H7 (cell line): ENCODE measurements at regions not wholly inside any gene's neighbourhood (a gene's known extent, or its start where the extent isn't known, plus 50 kb on each side); places are given as distances from the start of the nearest gene placed in this dataset.
"Not testable (repeated sequence)": the region's sequence is repeated elsewhere in the genome, so short reads cannot be mapped to it uniquely, and the experiment has no call there.

Experiments used
- DNase-seq: peaks from one replicate; pipeline ENCODE4 v3.0.0; 2012
- H3K27me3 ChIP-seq: 2 replicates; pipeline ENCODE4 v1.6.0; 2011; ENCODE audit warnings: mild to moderate bottlenecking, low read length; ENCODE audit not compliant: control insufficient read depth, insufficient read depth
- H3K36me3 ChIP-seq: replicated peaks from 2 replicates; pipeline ENCODE4 v1.5.1; 2011; ENCODE audit warnings: low read length; ENCODE audit not compliant: control insufficient read depth, insufficient read depth
- H3K4me3 ChIP-seq: 2 replicates; pipeline ENCODE4 v1.5.1; 2011; ENCODE audit warnings: low read depth, mild to moderate bottlenecking, control low read depth, low read length, moderate library complexity; ENCODE audit not compliant: insufficient read depth

GRCh38 chr5:39668980-39669379, 244.2 kb upstream of the DAB2 start:
- Histone ChIP-seq H3K36me3 (no peaks in the 10 kb centered on the region), H3K27me3 (no peaks in the 10 kb centered on the region), H3K4me3 (no peak overlapping the region)
- no peak for DNase-seq

DNA sequence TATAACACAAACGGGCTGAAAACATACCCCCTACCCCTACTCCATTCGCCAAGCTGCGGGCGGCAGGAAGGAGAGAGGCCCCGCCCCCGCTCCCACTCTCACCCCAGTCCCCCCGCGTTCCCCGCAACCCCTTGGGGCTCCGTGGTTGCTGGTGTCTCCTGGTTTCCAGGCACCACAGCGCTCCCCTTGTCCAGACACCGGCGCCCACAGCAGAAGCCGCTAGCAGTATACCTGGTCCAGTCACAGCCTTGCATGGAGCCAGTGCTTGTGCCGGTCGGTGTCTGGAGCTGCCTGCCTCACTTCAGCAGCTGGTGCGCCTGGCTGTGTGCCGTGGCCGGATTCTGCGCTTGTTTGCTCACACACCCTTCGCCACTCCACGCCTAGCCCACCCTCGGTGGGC, 240.5 kb upstream of the DAB2 start:
- Histone ChIP-seq H3K4me3 (no peak overlapping the region), H3K27me3 (no peaks in the 10 kb centered on the region), H3K36me3 (no peaks in the 10 kb centered on the region)
- peak; percentile 13 for DNase-seq

- Histone ChIP-seq H3K36me3 (no peaks in the 10 kb centered on the region), H3K27me3 (no peaks in the 10 kb centered on the region), H3K4me3 (no peak overlapping the region)
- no peak for DNase-seq
Measured at GRCh38 chr5:39662945-39663344, 238.2 kb upstream of the DAB2 start.

DNA sequence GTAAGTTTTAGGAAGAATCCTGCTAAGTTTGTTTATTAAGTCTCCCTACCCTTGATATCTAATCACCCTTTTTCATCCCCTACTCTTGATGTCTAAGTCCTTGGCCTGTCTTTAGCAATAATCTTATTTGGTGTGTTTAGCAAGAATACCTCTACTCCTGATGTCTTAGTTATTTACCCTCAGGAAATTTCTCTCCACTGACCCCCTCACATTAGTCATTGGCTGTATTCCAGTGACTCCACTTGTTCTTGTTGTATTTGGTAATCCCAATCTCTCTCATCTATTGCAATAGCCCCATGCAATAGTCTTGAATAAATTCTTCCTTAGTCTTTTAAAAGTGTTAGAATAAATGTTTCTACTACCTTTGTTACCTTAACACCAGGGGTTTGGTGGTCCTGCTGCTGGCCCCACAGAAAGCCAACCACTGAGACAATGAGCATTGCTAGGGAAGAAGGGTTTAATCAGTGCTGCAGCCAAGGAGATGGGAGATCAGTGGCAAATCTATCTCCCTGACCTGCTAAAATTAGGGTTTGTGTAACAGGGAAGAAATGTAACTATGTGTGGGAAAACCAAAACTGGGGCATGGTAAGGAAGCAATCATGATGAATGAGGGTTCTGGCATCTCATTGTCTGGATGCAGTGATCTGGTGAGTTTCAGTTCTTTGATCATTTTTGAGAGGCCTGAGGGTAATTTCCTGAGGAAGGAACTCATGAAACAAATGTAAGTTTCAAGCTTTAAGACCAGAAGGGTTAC, 236.4 kb upstream of the DAB2 start:
- H3K4me3 ChIP-seq: no peak overlapping the region
- H3K36me3 ChIP-seq: no peaks in the 10 kb centered on the region
- DNase-seq: no peak
- H3K27me3 ChIP-seq: no peaks in the 10 kb centered on the region

GRCh38 chr5:39660020-39660419, 235.2 kb upstream of the DAB2 start:
- Histone ChIP-seq H3K36me3 (no peaks in the 10 kb centered on the region), H3K4me3 (no peak overlapping the region), H3K27me3 (no peaks in the 10 kb centered on the region)
- no peak for DNase-seq

DNA sequence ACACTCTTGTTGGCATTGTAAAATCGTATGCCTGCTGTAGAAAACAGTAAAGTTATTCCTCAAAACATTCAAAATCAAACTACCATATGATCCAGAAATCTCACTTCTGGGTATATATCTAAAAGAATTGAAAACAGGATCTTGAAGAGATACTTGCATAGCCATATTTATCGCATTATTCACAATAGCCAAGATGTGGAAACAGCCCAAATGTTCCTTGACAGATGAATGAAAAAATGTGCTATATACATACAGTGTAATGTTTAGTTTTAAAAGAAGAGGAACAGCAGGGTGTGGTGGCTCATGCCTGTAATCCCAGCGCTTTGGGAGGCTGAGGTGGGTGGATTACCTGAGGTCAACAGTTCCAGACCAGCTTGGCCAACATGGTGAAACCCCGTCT, 234.1 kb upstream of the DAB2 start:
- Histone ChIP-seq H3K36me3 (no peaks in the 10 kb centered on the region), H3K27me3 (no peaks in the 10 kb centered on the region), H3K4me3 (no peak overlapping the region)
- DNase-seq: no peak

- Histone ChIP-seq H3K4me3 (no peak overlapping the region), H3K36me3 (no peaks in the 10 kb centered on the region), H3K27me3 (no peaks in the 10 kb centered on the region)
- DNase-seq: no peak
Measured at GRCh38 chr5:39657943-39658342, 233.2 kb upstream of the DAB2 start.

GRCh38 chr5:39656600-39656999, 231.8 kb upstream of the DAB2 start:
- no peak for DNase-seq
- H3K36me3 ChIP-seq: no peaks in the 10 kb centered on the region
- no peak overlapping the region for H3K4me3 ChIP-seq
- H3K27me3 ChIP-seq: no peaks in the 10 kb centered on the region

GRCh38 chr5:39654715-39655114, 229.9 kb upstream of the DAB2 start:
- no peak for DNase-seq
- H3K4me3 ChIP-seq: no peak overlapping the region
- no peaks in the 10 kb centered on the region for H3K27me3 ChIP-seq
- H3K36me3 ChIP-seq: no peaks in the 10 kb centered on the region

GRCh38 chr5:39652481-39652880, 227.7 kb upstream of the DAB2 start:
- not testable (repeated sequence) for H3K36me3 ChIP-seq, H3K4me3 ChIP-seq, H3K27me3 ChIP-seq, DNase-seq

GRCh38 chr5:39652036-39652435, 227.3 kb upstream of the DAB2 start:
- H3K4me3 ChIP-seq: no peak overlapping the region
- no peaks in the 10 kb centered on the region for H3K36me3 ChIP-seq
- no peaks in the 10 kb centered on the region for H3K27me3 ChIP-seq
- no peak for DNase-seq

DNA sequence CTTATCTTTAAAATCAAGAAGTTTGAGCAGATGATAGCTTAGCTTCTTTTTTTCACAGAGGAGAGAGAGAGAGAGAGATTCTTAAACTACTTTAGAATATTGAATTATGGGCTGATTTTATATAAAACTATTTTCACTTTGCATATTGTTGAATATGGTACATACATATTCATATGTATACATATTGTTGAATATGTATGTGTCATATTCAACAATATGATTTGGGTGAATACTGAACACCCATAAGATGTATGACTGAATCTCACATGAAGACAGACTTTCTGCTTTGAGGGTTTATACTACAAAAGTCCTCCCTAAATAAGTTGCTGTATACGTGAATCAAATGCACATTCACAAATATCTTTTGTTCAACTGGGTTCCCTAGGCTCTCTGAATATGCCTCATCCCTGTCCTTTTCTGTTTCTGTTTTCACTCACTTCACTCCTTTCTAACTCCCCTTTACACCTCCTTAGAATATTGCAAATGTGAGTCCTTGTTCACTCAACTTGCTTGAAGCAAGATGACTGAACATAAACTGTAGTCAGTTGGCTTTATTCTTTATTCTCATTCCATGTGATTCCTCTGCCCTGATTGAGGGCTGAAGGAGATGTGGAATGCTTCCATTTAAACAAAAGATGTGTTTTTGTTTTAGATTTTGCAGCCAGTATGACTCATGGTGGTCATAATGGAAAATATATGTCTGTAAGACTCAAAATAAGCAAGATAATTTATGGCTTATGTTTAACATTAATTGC, 225.4 kb upstream of the DAB2 start:
- DNase-seq: no peak
- no peaks in the 10 kb centered on the region for H3K36me3 ChIP-seq
- no peaks in the 10 kb centered on the region for H3K27me3 ChIP-seq

DNA sequence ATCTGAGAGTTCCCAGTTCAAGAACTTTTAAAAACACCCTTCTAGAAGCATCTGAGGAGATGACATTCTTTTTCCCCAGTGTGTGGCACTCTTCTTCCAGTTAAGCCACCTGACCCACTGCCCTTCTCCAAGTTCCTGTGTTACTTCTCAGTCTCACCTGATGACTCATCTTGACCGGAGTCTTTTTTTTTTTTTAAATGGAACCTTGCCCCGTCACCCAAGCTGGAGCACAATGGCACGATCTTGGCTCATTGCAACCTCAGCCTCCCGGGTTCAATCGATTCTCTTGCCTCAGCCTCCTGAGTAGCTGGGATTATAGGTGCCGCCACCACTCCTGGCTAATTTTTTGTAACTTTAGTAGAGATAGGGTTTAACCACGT, 224.1 kb upstream of the DAB2 start:
- peak; percentile 7 for DNase-seq
- Histone ChIP-seq H3K4me3 (no peak overlapping the region), H3K27me3 (no peaks in the 10 kb centered on the region), H3K36me3 (no peaks in the 10 kb centered on the region)

More for the DNA sequence above, 225.4 kb upstream of the DAB2 start:
- no peak overlapping the region for H3K4me3 ChIP-seq

GRCh38 chr5:39648085-39648847, 223.5 kb upstream of the DAB2 start:
- Histone ChIP-seq H3K4me3 (no peak overlapping the region), H3K27me3 (no peaks in the 10 kb centered on the region), H3K36me3 (no peaks in the 10 kb centered on the region)
- DNase-seq: no peak

GRCh38 chr5:39640552-39640951, 215.8 kb upstream of the DAB2 start:
- Histone ChIP-seq H3K27me3 (no peaks in the 10 kb centered on the region), H3K4me3 (no peak overlapping the region), H3K36me3 (no peaks in the 10 kb centered on the region)
- no peak for DNase-seq
